ENCODE measurements at regions not wholly inside any gene's neighbourhood (a gene's known extent, or its start where the extent isn't known, plus 50 kb on each side); places are given as distances from the start of the nearest gene placed in this dataset.

GRCh38 chr17:72212041-72212440 is 91.2 kb downstream of the SOX9 start:
- no peak overlapping the region for H3K4me3 ChIP-seq
- TF ChIP-seq CTCF (IDR thresholded peaks at IDR 0.05) = no peak
- TF ChIP-seq POLR2A (IDR thresholded peaks at IDR 0.05) = no peak
- H3K4me1 ChIP-seq = no peaks in the 10 kb centered on the region
- no peaks in the 10 kb centered on the region for H3K36me3 ChIP-seq
- DNase-seq = no peak
- no peak overlapping the region for H3K27ac ChIP-seq
- no peaks in the 10 kb centered on the region for H3K9me3 ChIP-seq
- H3K27me3 ChIP-seq = no peaks in the 10 kb centered on the region

GRCh38 chr17:72215490-72215889 is 94.7 kb downstream of the SOX9 start:
- H3K36me3 ChIP-seq = no peaks in the 10 kb centered on the region
- peaks cover 0 to 18% (median 0%) of the 10 kb centered on the region in 4 donors for H3K4me1 ChIP-seq
- H3K9me3 ChIP-seq = no peaks in the 10 kb centered on the region
- DNase-seq = no peak
- no peak overlapping the region for H3K27ac ChIP-seq
- no peak for TF ChIP-seq POLR2A (IDR thresholded peaks at IDR 0.05)
- TF ChIP-seq CTCF (IDR thresholded peaks at IDR 0.05) = no peak
- H3K4me3 ChIP-seq = no peak overlapping the region
- no peaks in the 10 kb centered on the region for H3K27me3 ChIP-seq

DNA sequence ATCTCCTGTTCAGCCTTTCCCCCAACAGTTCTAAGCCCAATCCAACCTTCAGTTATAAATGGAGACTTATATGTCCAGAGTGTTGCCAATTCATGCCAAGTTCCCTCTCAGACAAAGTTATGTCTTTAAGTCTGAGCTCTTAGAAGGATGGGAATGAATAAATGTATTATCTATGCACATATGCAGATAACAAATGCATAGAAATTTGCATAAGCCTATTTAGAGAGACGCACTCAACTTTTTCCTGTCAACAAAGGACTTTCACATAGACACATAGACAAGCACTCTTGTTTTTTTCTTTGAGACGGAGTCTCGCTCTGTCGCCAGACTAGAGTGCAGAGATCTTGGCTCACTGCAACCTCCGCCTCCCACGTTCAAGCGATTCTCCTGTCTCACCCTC is 95.1 kb downstream of the SOX9 start:
- no peaks in the 10 kb centered on the region for H3K36me3 ChIP-seq
- no peak overlapping the region for H3K4me3 ChIP-seq
- H3K4me1 ChIP-seq = peaks cover 0 to 18% (median 0%) of the 10 kb centered on the region in 4 donors
- TF ChIP-seq CTCF (IDR thresholded peaks at IDR 0.05) (no peak), POLR2A (IDR thresholded peaks at IDR 0.05) (no peak)
- no peak for DNase-seq
- H3K9me3 ChIP-seq = no peaks in the 10 kb centered on the region
- no peak overlapping the region for H3K27ac ChIP-seq
- H3K27me3 ChIP-seq = no peaks in the 10 kb centered on the region

- peaks cover 0 to 24% (median 0%) of the 10 kb centered on the region in 4 donors for H3K4me1 ChIP-seq
- H3K36me3 ChIP-seq = no peaks in the 10 kb centered on the region
- TF ChIP-seq CTCF (IDR thresholded peaks at IDR 0.05) (no peak), POLR2A (IDR thresholded peaks at IDR 0.05) (no peak)
- no peak overlapping the region for H3K27ac ChIP-seq
- no peaks in the 10 kb centered on the region for H3K9me3 ChIP-seq
- no peaks in the 10 kb centered on the region for H3K27me3 ChIP-seq
- peak overlapping the region in 2 of 4 donors; percentile 31 to 39 for H3K4me3 ChIP-seq
- DNase-seq = peak in 1 of 3 donors; percentile 54
These were observed 98.5 kb downstream of the SOX9 start for GRCh38 chr17:72219137-72219823.

DNA sequence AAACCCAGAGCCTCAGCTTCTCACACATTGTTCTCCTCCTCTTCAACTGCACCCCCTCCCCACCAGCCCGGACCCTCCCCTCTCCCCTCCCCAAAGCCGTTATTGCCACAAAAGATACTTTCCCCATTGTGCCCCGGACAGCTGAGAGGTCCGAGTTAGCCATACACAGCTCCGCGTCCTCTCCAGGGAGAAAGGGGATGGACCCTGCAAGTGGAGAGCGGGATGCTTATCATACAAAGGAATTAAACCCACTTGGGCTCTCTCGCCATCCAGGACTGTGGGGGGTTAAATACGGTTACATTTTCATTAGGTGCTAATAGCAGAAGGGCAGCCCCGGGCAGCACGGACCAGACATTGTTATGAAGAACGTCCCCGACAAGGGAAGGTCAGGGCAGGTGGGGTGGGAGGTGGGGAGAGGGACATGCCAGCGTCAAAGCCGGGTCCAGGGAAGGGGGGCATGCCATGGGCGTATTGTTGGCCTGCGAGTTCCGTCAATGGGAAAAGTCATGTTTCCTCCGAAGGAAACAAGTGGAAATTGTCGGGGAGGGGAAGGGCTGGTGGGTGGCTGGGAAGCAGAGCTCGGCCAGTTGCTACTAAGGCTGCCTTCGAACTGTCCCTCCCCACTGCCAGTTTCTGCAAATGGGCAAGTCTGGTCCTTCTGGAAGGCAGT is 99.1 kb downstream of the SOX9 start:
- Histone ChIP-seq H3K9me3 (no peaks in the 10 kb centered on the region), H3K27me3 (no peaks in the 10 kb centered on the region), H3K4me1 (peaks cover 0 to 24% (median 0%) of the 10 kb centered on the region in 4 donors), H3K36me3 (no peaks in the 10 kb centered on the region), H3K4me3 (peak overlapping the region in 2 of 4 donors; percentile 31 to 39), H3K27ac (no peak overlapping the region)
- DNase-seq = no peak
- TF ChIP-seq POLR2A (IDR thresholded peaks at IDR 0.05) (no peak), CTCF (IDR thresholded peaks at IDR 0.05) (no peak)

All from Peyer's patch (tissue), 4 donors.